ENCODE measurements at regions not wholly inside any gene's neighbourhood (a gene's known extent, or its start where the extent isn't known, plus 50 kb on each side); places are given as distances from the start of the nearest gene placed in this dataset.

- no peaks in the 10 kb centered on the region for H3K4me1 ChIP-seq (ENCODE audit: control insufficient read depth, insufficient read depth, low read length, poor library complexity, severe bottlenecking)
- no peak overlapping the region for H3K4me3 ChIP-seq (ENCODE audit: insufficient read depth, low read depth, low read length, poor library complexity, severe bottlenecking)
- H3K9me3 ChIP-seq (ENCODE audit: control insufficient read depth, low read length): no peaks in the 10 kb centered on the region
- no peaks in the 10 kb centered on the region for H3K27me3 ChIP-seq (replicated peaks; ENCODE audit: control insufficient read depth, insufficient read depth, low read length, poor library complexity, severe bottlenecking)
- no peak overlapping the region for H3K27ac ChIP-seq (ENCODE audit: insufficient read depth, low read length, poor library complexity, severe bottlenecking)
- H3K36me3 ChIP-seq (ENCODE audit: control insufficient read depth, insufficient read depth, low read length): no peaks in the 10 kb centered on the region
- DNase-seq: no peak
Measured at GRCh38 chr16:26275021-26275590, 583.3 kb downstream of the HS3ST4 start.

- H3K9me3 ChIP-seq (ENCODE audit: control insufficient read depth, low read length): no peaks in the 10 kb centered on the region
Measured at GRCh38 chr16:26276289-26276688, 584.5 kb downstream of the HS3ST4 start.

GRCh38 chr16:26281381-26282110, 589.8 kb downstream of the HS3ST4 start:
- no peak for DNase-seq
- Histone ChIP-seq H3K4me3 (ENCODE audit: insufficient read depth, low read depth, low read length, poor library complexity, severe bottlenecking) (no peak overlapping the region), H3K4me1 (ENCODE audit: control insufficient read depth, insufficient read depth, low read length, poor library complexity, severe bottlenecking) (no peaks in the 10 kb centered on the region)

More at GRCh38 chr16:26276289-26276688, 584.5 kb downstream of the HS3ST4 start:
- Histone ChIP-seq H3K36me3 (ENCODE audit: control insufficient read depth, insufficient read depth, low read length) (no peaks in the 10 kb centered on the region), H3K27me3 (replicated peaks; ENCODE audit: control insufficient read depth, insufficient read depth, low read length, poor library complexity, severe bottlenecking) (no peaks in the 10 kb centered on the region), H3K27ac (ENCODE audit: insufficient read depth, low read length, poor library complexity, severe bottlenecking) (no peak overlapping the region), H3K4me1 (ENCODE audit: control insufficient read depth, insufficient read depth, low read length, poor library complexity, severe bottlenecking) (no peaks in the 10 kb centered on the region), H3K4me3 (ENCODE audit: insufficient read depth, low read depth, low read length, poor library complexity, severe bottlenecking) (no peak overlapping the region)
- no peak for DNase-seq

GRCh38 chr16:26295625-26296304, 604.0 kb downstream of the HS3ST4 start:
- H3K4me3 ChIP-seq (ENCODE audit: insufficient read depth, low read depth, low read length, poor library complexity, severe bottlenecking): no peak overlapping the region
- no peaks in the 10 kb centered on the region for H3K36me3 ChIP-seq (ENCODE audit: control insufficient read depth, insufficient read depth, low read length)
- no peaks in the 10 kb centered on the region for H3K9me3 ChIP-seq (ENCODE audit: control insufficient read depth, low read length)
- no peaks in the 10 kb centered on the region for H3K4me1 ChIP-seq (ENCODE audit: control insufficient read depth, insufficient read depth, low read length, poor library complexity, severe bottlenecking)
- H3K27me3 ChIP-seq (replicated peaks; ENCODE audit: control insufficient read depth, insufficient read depth, low read length, poor library complexity, severe bottlenecking): no peaks in the 10 kb centered on the region
- H3K27ac ChIP-seq (ENCODE audit: insufficient read depth, low read length, poor library complexity, severe bottlenecking): no peak overlapping the region
- DNase-seq: no peak

More at GRCh38 chr16:26281381-26282110, 589.8 kb downstream of the HS3ST4 start:
- Histone ChIP-seq H3K27me3 (replicated peaks; ENCODE audit: control insufficient read depth, insufficient read depth, low read length, poor library complexity, severe bottlenecking) (no peaks in the 10 kb centered on the region), H3K9me3 (ENCODE audit: control insufficient read depth, low read length) (no peaks in the 10 kb centered on the region), H3K27ac (ENCODE audit: insufficient read depth, low read length, poor library complexity, severe bottlenecking) (no peak overlapping the region), H3K36me3 (ENCODE audit: control insufficient read depth, insufficient read depth, low read length) (no peaks in the 10 kb centered on the region)

- Histone ChIP-seq H3K9me3 (ENCODE audit: control insufficient read depth, low read length) (no peaks in the 10 kb centered on the region), H3K27ac (ENCODE audit: insufficient read depth, low read length, poor library complexity, severe bottlenecking) (no peak overlapping the region), H3K36me3 (ENCODE audit: control insufficient read depth, insufficient read depth, low read length) (no peaks in the 10 kb centered on the region), H3K4me3 (ENCODE audit: insufficient read depth, low read depth, low read length, poor library complexity, severe bottlenecking) (no peak overlapping the region), H3K27me3 (replicated peaks; ENCODE audit: control insufficient read depth, insufficient read depth, low read length, poor library complexity, severe bottlenecking) (no peaks in the 10 kb centered on the region), H3K4me1 (ENCODE audit: control insufficient read depth, insufficient read depth, low read length, poor library complexity, severe bottlenecking) (no peaks in the 10 kb centered on the region)
- no peak for DNase-seq
Measured at GRCh38 chr16:26301516-26301915, 609.8 kb downstream of the HS3ST4 start.

GRCh38 chr16:26316683-26317464, 625.1 kb downstream of the HS3ST4 start:
- no peak for DNase-seq
- H3K36me3 ChIP-seq (ENCODE audit: control insufficient read depth, insufficient read depth, low read length): no peaks in the 10 kb centered on the region
- H3K4me1 ChIP-seq (ENCODE audit: control insufficient read depth, insufficient read depth, low read length, poor library complexity, severe bottlenecking): no peaks in the 10 kb centered on the region
- H3K27ac ChIP-seq (ENCODE audit: insufficient read depth, low read length, poor library complexity, severe bottlenecking): no peak overlapping the region
- H3K4me3 ChIP-seq (ENCODE audit: insufficient read depth, low read depth, low read length, poor library complexity, severe bottlenecking): no peak overlapping the region
- H3K27me3 ChIP-seq (replicated peaks; ENCODE audit: control insufficient read depth, insufficient read depth, low read length, poor library complexity, severe bottlenecking): no peaks in the 10 kb centered on the region
- H3K9me3 ChIP-seq (ENCODE audit: control insufficient read depth, low read length): no peaks in the 10 kb centered on the region

GRCh38 chr16:26317885-26318284, 626.1 kb downstream of the HS3ST4 start:
- Histone ChIP-seq H3K4me1 (ENCODE audit: control insufficient read depth, insufficient read depth, low read length, poor library complexity, severe bottlenecking) (no peaks in the 10 kb centered on the region), H3K4me3 (ENCODE audit: insufficient read depth, low read depth, low read length, poor library complexity, severe bottlenecking) (no peak overlapping the region), H3K9me3 (ENCODE audit: control insufficient read depth, low read length) (no peaks in the 10 kb centered on the region), H3K27ac (ENCODE audit: insufficient read depth, low read length, poor library complexity, severe bottlenecking) (no peak overlapping the region), H3K27me3 (replicated peaks; ENCODE audit: control insufficient read depth, insufficient read depth, low read length, poor library complexity, severe bottlenecking) (no peaks in the 10 kb centered on the region), H3K36me3 (ENCODE audit: control insufficient read depth, insufficient read depth, low read length) (no peaks in the 10 kb centered on the region)
- DNase-seq: no peak

- H3K9me3 ChIP-seq (ENCODE audit: control insufficient read depth, low read length): no peaks in the 10 kb centered on the region
- H3K36me3 ChIP-seq (ENCODE audit: control insufficient read depth, insufficient read depth, low read length): no peaks in the 10 kb centered on the region
- H3K4me1 ChIP-seq (ENCODE audit: control insufficient read depth, insufficient read depth, low read length, poor library complexity, severe bottlenecking): no peaks in the 10 kb centered on the region
- H3K27me3 ChIP-seq (replicated peaks; ENCODE audit: control insufficient read depth, insufficient read depth, low read length, poor library complexity, severe bottlenecking): no peaks in the 10 kb centered on the region
- DNase-seq: no peak
- H3K4me3 ChIP-seq (ENCODE audit: insufficient read depth, low read depth, low read length, poor library complexity, severe bottlenecking): no peak overlapping the region
- H3K27ac ChIP-seq (ENCODE audit: insufficient read depth, low read length, poor library complexity, severe bottlenecking): no peak overlapping the region
Measured at GRCh38 chr16:26330654-26331053, 638.9 kb downstream of the HS3ST4 start.

GRCh38 chr16:26334218-26335111, 642.7 kb downstream of the HS3ST4 start:
- Histone ChIP-seq H3K9me3 (ENCODE audit: control insufficient read depth, low read length) (no peaks in the 10 kb centered on the region), H3K4me3 (ENCODE audit: insufficient read depth, low read depth, low read length, poor library complexity, severe bottlenecking) (no peak overlapping the region), H3K36me3 (ENCODE audit: control insufficient read depth, insufficient read depth, low read length) (no peaks in the 10 kb centered on the region), H3K27ac (ENCODE audit: insufficient read depth, low read length, poor library complexity, severe bottlenecking) (no peak overlapping the region), H3K4me1 (ENCODE audit: control insufficient read depth, insufficient read depth, low read length, poor library complexity, severe bottlenecking) (no peaks in the 10 kb centered on the region), H3K27me3 (replicated peaks; ENCODE audit: control insufficient read depth, insufficient read depth, low read length, poor library complexity, severe bottlenecking) (no peaks in the 10 kb centered on the region)
- no peak for DNase-seq

Data from effector memory CD4-positive, alpha-beta T cell (primary cell).